K562 (cell line): ENCODE measurements at regions not wholly inside any gene's neighbourhood (a gene's known extent, or its start where the extent isn't known, plus 50 kb on each side); places are given as distances from the start of the nearest gene placed in this dataset.

Experiments
- ATAC-seq: fragments of 200-7000 bp; cut with Tn5 transposase; 3 replicates; pipeline ENCODE4 v1.9.1; 2020; ENCODE audit warnings: moderate library complexity
- BruUV-seq: library from RNA; stranded (reverse); fragments of 400-500 nt; replicated peaks from 2 replicates; lab custom pipeline; 2021; lab: Mats Ljungman, UMichigan
- CTCF ChIA-PET: fragments of 300-600 bp; formaldehyde crosslinking; extraction: SDS; loops from one replicate; lab custom pipeline; 2021; ENCODE audit warnings: low intra/inter-chr PET ratio; lab: Yijun Ruan, JAX
- POLR2A ChIA-PET: fragments of 300-600, 350-650 bp; sonication (Branson Sonifier 250); formaldehyde crosslinking; extraction: SDS; loops from one replicate; lab custom pipeline; 2021; ENCODE audit warnings: antibody characterized with exemption, inconsistent platforms; lab: Yijun Ruan, JAX
- DNase-seq, 4 experiments: peaks; one replicate each; pipeline versions ENCODE4 v3.0.0 to v3.0.0-alpha.2; 2011 to 2018; ENCODE audit warnings: low spot score in 3 of 4, mixed read lengths in 3 of 4; ENCODE audit errors: extremely low read depth in 1 of 4
- FAIRE-seq: peaks from 2 replicates; lab custom pipeline; 2011; peaks lifted over from hg19 to GRCh38; lab: Jason Lieb, UNC
- H2AFZ ChIP-seq: 2 replicates; pipeline ENCODE4 v1.6.0; 2011; ENCODE audit warnings: low read depth, low read length, control low read depth, inconsistent platforms
- H3K27ac ChIP-seq: fragments of 200-600 bp; 3 replicates; pipeline ENCODE4 v1.8.0; 2011; ENCODE audit warnings: low read depth, mild to moderate bottlenecking, control low read depth, inconsistent platforms, low read length, moderate library complexity, mixed read lengths; ENCODE audit errors: extremely low read depth
- H3K27me3 ChIP-seq, 2 experiments: fragments of 300-600 bp in 1 of 2; 2 replicates in 1 of 2; 3 replicates in 1 of 2; pipeline versions ENCODE4 v1.6.0 to v1.8.0; 2011; ENCODE audit warnings: inconsistent platforms in 2 of 2, low read length in 2 of 2, mild to moderate bottlenecking in 1 of 2, mixed read lengths in 1 of 2, moderate library complexity in 1 of 2; ENCODE audit not compliant: control insufficient read depth in 2 of 2, insufficient read depth in 2 of 2
- H3K36me3 ChIP-seq: fragments of 300-600 bp; 3 replicates; pipeline ENCODE4 v1.8.0; 2011; ENCODE audit warnings: mild to moderate bottlenecking, low read length, inconsistent platforms; ENCODE audit not compliant: control insufficient read depth, insufficient read depth
- H3K4me1 ChIP-seq, 2 experiments: fragments of 200-600 bp in 1 of 2; replicated peaks in 1 of 2; 2 replicates in 1 of 2; 3 replicates in 1 of 2; pipeline versions ENCODE4 v1.5.1 to v1.8.0; 2011; ENCODE audit warnings: inconsistent platforms in 2 of 2, low read length in 2 of 2, mild to moderate bottlenecking in 1 of 2, mixed read lengths in 1 of 2, moderate library complexity in 1 of 2; ENCODE audit not compliant: control insufficient read depth in 2 of 2, insufficient read depth in 2 of 2
- H3K4me2 ChIP-seq: 2 replicates; pipeline ENCODE4 v1.6.1; 2011; ENCODE audit warnings: low read length, control low read depth, inconsistent platforms, mixed read lengths; ENCODE audit not compliant: insufficient read depth
- H3K4me3 ChIP-seq: fragments of 200-600 bp; sonication (generic), shearing (Covaris generic); 2 replicates; pipeline ENCODE4 v1.5.1; 2016; ENCODE audit warnings: control low read depth, inconsistent platforms
- H3K79me2 ChIP-seq: fragments of 200-600 bp; 3 replicates; pipeline ENCODE4 v1.8.0; 2011; ENCODE audit warnings: low read length, inconsistent platforms; ENCODE audit not compliant: control insufficient read depth, insufficient read depth
- H3K9ac ChIP-seq, 2 experiments: 2 replicates each; pipeline versions ENCODE4 v1.6.0 to v1.6.1; 2011; ENCODE audit warnings: low read depth in 2 of 2, low read length in 2 of 2, control low read depth in 1 of 2, inconsistent platforms in 1 of 2, mild to moderate bottlenecking in 1 of 2, mixed read lengths in 1 of 2; ENCODE audit not compliant: insufficient read depth in 1 of 2
- H3K9me1 ChIP-seq: one replicate; pipeline ENCODE4 v1.6.0; 2011; ENCODE audit warnings: inconsistent platforms, mild to moderate bottlenecking, low read length, moderate library complexity; ENCODE audit not compliant: control insufficient read depth, insufficient read depth
- H3K9me3 ChIP-seq: replicated peaks from 2 replicates; pipeline ENCODE4 v1.5.1; 2011; ENCODE audit warnings: low read depth, low read length, inconsistent platforms; ENCODE audit not compliant: control insufficient read depth, insufficient read depth
- H4K20me1 ChIP-seq: replicated peaks from 2 replicates; pipeline ENCODE4 v1.6.1; 2011; ENCODE audit warnings: low read length, inconsistent platforms, mixed read lengths; ENCODE audit not compliant: control insufficient read depth, insufficient read depth
- EGR1 ChIP-seq: fragments of 450-650 bp; conservative IDR thresholded peaks from 2 replicates; pipeline ENCODE4 v1.6.1; 2017; ENCODE audit warnings: mild to moderate bottlenecking
- HDAC8 ChIP-seq: fragments of 450-650 bp; IDR thresholded peaks from 2 replicates; pipeline ENCODE4 v1.6.1; 2016; ENCODE audit warnings: mild to moderate bottlenecking, missing genetic modification characterization, moderate library complexity, missing compliant biosample characterization
- HDGF ChIP-seq: fragments of 450-650 bp; IDR thresholded peaks from 2 replicates; pipeline ENCODE4 v1.6.1; 2016
- HMG20B ChIP-seq: fragments of 250-450 bp; sonication (Bioruptor Pico); IDR thresholded peaks from 2 replicates; pipeline ENCODE4 v1.5.0; 2021; ENCODE audit warnings: mild to moderate bottlenecking
- MCM2 ChIP-seq: fragments of 450-650 bp; IDR thresholded peaks from 2 replicates; pipeline ENCODE4 v1.6.1; 2017; ENCODE audit warnings: low read depth, mild to moderate bottlenecking
- RBM25 ChIP-seq: fragments of 200-400 bp; formaldehyde crosslinking; IDR thresholded peaks from 2 replicates; pipeline ENCODE4 v1.6.1; 2018; ENCODE audit warnings: low read length, low read depth, moderate library complexity; ENCODE audit not compliant: severe bottlenecking
- RERE ChIP-seq: sonication (generic); formaldehyde crosslinking; IDR thresholded peaks from 2 replicates; pipeline ENCODE4 v1.8.0; 2023; ENCODE audit warnings: missing genetic modification reagents, mild to moderate bottlenecking, borderline replicate concordance
- ZBED1 ChIP-seq: IDR thresholded peaks from 2 replicates; pipeline ENCODE4 v1.6.1; 2014
- ZBTB33 ChIP-seq: sonication (generic); formaldehyde crosslinking; IDR thresholded peaks from 2 replicates; pipeline ENCODE4 v1.8.1; 2023; ENCODE audit warnings: mild to moderate bottlenecking, missing genetic modification reagents
- ZKSCAN8 ChIP-seq: fragments of 200-800 bp; sonication (Bioruptor generic); IDR thresholded peaks from 2 replicates; pipeline ENCODE4 v1.6.1; 2016; ENCODE audit warnings: missing genetic modification characterization, missing compliant biosample characterization
- ZNF12 ChIP-seq: sonication (generic); formaldehyde crosslinking; IDR thresholded peaks from 2 replicates; pipeline ENCODE4 v1.4.0; 2020; ENCODE audit warnings: mild to moderate bottlenecking, missing genetic modification reagents
- ZNF134 ChIP-seq: fragments of 250-450 bp; sonication (Bioruptor Pico); conservative IDR thresholded peaks from 2 replicates; pipeline ENCODE4 v1.4.0; 2020
- WGBS: fragments of 100-300 bp; shearing (Covaris generic); methylation state at CpG from one replicate; pipeline ENCODE4 v1.1.6; 2016; ENCODE audit warnings: low coverage, mixed read lengths; ENCODE audit not compliant: insufficient coverage; ENCODE audit errors: missing lambda C conversion rate; 5-methylcytosine and 5-hydroxymethylcytosine counted together
- in situ Hi-C: fragments of 300-500 bp; cut with MboI; formaldehyde crosslinking; loops from 4 replicates; pipeline ENCODE4 v1.15.0; 2018; ENCODE audit warnings: inconsistent platforms, mixed read lengths
- intact Hi-C: fragments of 100-400 bp; cut with micrococcal nuclease; formaldehyde crosslinking; loops from 2 replicates; pipeline ENCODE4 v1.14.2; 2022
- TF ChIP-seq, protein P1 (sequence below): IDR thresholded peaks from 2 replicates; pipeline ENCODE4 v1.6.1; 2016; ENCODE audit warnings: missing genetic modification characterization, missing compliant biosample characterization

- BruUV-seq = no TSS peak
- Histone ChIP-seq H2AFZ (no peak overlapping the region), H3K4me1 (no peaks in the 10 kb centered on the region), H3K4me3 (no peak overlapping the region), H3K27ac (no peak overlapping the region), H3K4me2 (no peak overlapping the region), H3K36me3 (no peaks in the 10 kb centered on the region), H3K9me3 (no peaks in the 10 kb centered on the region; the same call in 1 of the 2 replicates), H3K9ac (no peak overlapping the region), H3K79me2 (no peaks in the 10 kb centered on the region), H4K20me1 (no peaks in the 10 kb centered on the region), H3K9me1 (no peaks in the 10 kb centered on the region), H3K27me3 (no peaks in the 10 kb centered on the region)
- no peak for TF ChIP-seq ZKSCAN8
- TF ChIP-seq RBM25 = no peak
- no peak for TF ChIP-seq HDGF
- TF ChIP-seq ZNF12 (CRISPR knock-in tag) = no peak
- TF ChIP-seq MCM2 = no peak
- TF ChIP-seq HDAC8 = no peak
- TF ChIP-seq EGR1 = no peak
- no peak for TF ChIP-seq RERE
- no peak for TF ChIP-seq ZBED1
- TF ChIP-seq ZNF134 (CRISPR knock-in tag) = no peak
- TF ChIP-seq, protein P1, sequence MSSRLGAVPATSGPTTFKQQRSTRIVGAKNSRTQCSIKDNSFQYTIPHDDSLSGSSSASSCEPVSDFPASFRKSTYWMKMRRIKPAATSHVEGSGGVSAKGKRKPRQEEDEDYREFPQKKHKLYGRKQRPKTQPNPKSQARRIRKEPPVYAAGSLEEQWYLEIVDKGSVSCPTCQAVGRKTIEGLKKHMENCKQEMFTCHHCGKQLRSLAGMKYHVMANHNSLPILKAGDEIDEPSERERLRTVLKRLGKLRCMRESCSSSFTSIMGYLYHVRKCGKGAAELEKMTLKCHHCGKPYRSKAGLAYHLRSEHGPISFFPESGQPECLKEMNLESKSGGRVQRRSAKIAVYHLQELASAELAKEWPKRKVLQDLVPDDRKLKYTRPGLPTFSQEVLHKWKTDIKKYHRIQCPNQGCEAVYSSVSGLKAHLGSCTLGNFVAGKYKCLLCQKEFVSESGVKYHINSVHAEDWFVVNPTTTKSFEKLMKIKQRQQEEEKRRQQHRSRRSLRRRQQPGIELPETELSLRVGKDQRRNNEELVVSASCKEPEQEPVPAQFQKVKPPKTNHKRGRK = no peak
- no peak for TF ChIP-seq ZBTB33
- no peak for TF ChIP-seq HMG20B (CRISPR knock-in tag)
- ATAC-seq (no peak), FAIRE-seq (no peak), DNase-seq (no peak)
- ChIA-PET POLR2A (no interaction called here), CTCF (interaction anchor here (0.6 kb wide), 1 partner anchor 26 kb away, joined by 9 read pairs; no protein-coding TSS in a partner anchor)
- in situ Hi-C loops = no loop called here
- intact Hi-C loops = no loop called here
- 85% methylated on average over 5 of the region's 55 CpGs for WGBS
Observed at GRCh38 chr1:125087247-125087646, 3902.5 kb downstream of the SRGAP2C start.
